ENCODE measurements at regions not wholly inside any gene's neighbourhood (a gene's known extent, or its start where the extent isn't known, plus 50 kb on each side); places are given as distances from the start of the nearest gene placed in this dataset.

GRCh38 chr13:103734837-103735236 lies 668.6 kb upstream of the SLC10A2 start:
- TF ChIP-seq CTCF (conservative IDR thresholded peaks at IDR 0.05; ENCODE audit: low read depth in 2 of 2) (no peak), ZNF331 (CRISPR knock-in tag; IDR thresholded peaks at IDR 0.05; ENCODE audit: low read depth) (no peak), EZH2 (IDR thresholded peaks at IDR 0.05; ENCODE audit: low read depth, unreplicated experiment) (no peak), REST (IDR thresholded peaks at IDR 0.05; ENCODE audit: unreplicated experiment) (no peak), POLR2AphosphoS5 (IDR thresholded peaks at IDR 0.05; ENCODE audit: low read depth) (no peak), EZH2phosphoT487 (IDR thresholded peaks at IDR 0.05; ENCODE audit: unreplicated experiment) (no peak), CREB1 (CRISPR knock-in tag; IDR thresholded peaks at IDR 0.05; ENCODE audit: low read depth) (no peak), ZNF114 (CRISPR knock-in tag; IDR thresholded peaks at IDR 0.05) (no peak)

All from GM23338 (cell line).